HG02588 (cell line): ENCODE measurements at regions not wholly inside any gene's neighbourhood (a gene's known extent, or its start where the extent isn't known, plus 50 kb on each side); places are given as distances from the start of the nearest gene placed in this dataset.
"Not testable (repeated sequence)": the region's sequence is repeated elsewhere in the genome, so short reads cannot be mapped to it uniquely, and the experiment has no call there.

ENCODE experiments used
- ATAC-seq: cut with Tn5 transposase; IDR thresholded peaks from one replicate; pipeline ENCODE4 v1.9.1; 2021; ENCODE audit warnings: mild to moderate bottlenecking, moderate library complexity; ENCODE audit not compliant: unreplicated experiment

DNA sequence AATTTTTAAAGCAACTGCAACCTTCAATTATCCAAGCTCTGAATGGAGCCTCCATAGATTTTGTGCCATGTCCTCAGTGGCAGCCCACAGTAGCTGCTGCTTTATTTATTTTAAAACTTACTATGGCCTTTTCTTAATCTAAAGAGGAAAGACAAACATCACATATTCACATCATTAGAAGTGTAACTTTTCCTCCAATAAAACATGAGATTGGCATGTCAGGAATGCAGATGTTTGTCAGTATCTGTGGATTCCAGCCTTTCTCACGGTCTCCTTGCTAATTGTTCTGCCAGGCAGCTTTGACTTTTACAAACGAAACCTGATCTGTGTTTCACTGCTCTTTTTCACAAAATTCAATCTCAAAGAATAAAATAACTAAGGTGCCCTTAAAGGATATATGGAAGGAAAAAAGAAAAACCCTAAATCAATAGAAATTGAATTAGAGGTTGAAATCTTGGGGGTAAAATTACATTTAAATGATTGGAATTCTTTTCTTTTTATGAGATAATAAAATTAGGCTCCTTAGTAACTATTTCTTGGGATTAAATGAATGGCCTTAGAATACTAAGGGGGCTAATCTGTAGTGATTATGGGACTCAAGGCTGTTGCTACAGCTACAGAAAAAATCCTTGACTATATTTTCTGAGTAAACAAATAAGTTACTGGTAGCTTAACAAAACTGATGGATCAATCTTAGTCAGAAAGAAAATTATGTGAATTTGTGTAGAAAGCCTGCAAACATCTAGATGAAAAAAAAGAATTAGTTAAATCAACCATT is 151.3 kb downstream of the RTL9 start:
- no peak for ATAC-seq

DNA sequence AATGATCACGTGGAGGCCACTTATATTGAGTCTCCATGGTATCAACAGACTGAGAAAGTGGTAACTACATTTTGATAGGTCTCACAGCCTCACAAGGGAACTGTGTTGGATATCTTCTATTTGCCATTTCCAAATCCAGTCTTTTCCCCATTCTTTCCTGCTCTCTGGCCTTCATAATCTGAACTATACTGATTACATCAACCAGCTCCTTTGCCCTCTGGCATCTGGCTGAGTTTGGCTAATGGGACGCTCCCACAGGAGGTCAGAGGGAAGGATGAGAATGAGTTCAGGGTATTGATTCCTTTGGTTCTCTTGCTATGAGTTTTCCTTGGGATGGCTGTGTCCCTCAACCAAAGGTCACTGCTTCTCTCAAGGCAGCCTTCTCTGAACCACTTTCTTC is 152.6 kb downstream of the RTL9 start:
- ATAC-seq = no peak

GRCh38 chrX:110512341-110512740 is 153.7 kb downstream of the RTL9 start:
- no peak for ATAC-seq

DNA sequence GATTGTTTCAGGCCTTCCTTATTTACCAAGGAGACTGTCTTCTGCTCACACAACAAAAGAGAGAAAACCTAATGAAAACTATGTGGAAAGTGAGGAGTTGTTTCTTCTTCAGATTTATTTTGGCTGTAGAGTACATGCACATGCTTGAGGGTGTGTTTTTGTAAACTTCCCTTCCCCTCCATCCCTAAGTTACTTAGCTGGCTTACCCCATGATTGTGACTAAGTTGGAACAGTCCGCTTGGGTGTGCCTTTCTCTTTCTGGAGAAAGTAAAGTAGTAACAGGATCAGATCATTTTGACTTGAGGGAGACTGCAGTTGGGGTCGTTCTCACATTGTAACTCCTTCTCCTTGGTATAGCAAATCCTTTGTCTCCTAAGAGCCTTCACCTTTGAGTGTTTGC is 155.9 kb downstream of the RTL9 start:
- no peak for ATAC-seq

- no peak for ATAC-seq
Observed at GRCh38 chrX:110519501-110519900, 160.9 kb downstream of the RTL9 start.

DNA sequence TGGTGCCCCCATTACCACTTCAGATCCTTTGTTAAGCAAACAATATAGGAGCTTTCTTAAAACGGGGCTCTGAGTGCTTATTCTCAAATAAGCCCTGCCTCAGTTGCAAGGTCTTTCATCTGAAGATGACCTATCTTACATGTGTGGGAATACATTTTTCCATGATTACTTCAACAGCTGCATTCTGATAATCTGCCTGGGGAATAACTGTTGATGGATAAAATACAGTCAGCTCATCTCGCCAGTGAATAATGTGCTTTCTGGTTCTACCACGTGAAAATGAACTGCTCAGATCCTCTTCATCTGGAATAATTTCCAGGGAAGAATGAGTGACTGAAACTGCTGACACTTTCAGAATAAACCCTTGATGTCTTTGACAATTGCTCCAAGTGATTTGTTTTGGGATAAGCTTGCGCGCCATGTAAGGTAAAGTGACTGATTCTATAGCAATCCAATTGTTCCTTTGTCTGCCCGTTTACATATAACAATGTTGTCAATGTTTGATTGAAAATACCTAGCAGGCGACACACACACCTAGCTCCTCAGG is 161.3 kb downstream of the RTL9 start:
- no peak for ATAC-seq

- ATAC-seq = not testable (repeated sequence)
Observed at GRCh38 chrX:110520652-110521051, 162.0 kb downstream of the RTL9 start.

- no peak for ATAC-seq
Observed at GRCh38 chrX:110531873-110532580, 173.4 kb downstream of the RTL9 start.

DNA sequence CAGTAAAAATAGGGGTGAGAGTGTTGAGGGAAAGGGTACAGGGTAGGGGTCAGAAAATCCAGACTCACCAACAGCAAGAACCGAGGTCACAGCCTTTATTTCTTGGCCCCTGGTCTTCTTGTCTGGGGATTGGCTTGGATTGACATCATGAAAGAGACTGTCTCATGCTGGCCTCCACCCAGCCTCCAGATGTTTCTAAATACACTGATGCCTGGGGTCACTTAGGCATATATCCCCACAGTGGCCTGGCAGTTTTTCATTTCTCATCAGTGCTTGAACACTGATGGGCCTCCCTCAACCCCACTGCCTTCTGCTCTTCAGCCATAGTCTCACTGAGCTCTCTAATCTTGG is 173.9 kb downstream of the RTL9 start:
- ATAC-seq = no peak

GRCh38 chrX:110536816-110537215 is 178.2 kb downstream of the RTL9 start:
- ATAC-seq = no peak

GRCh38 chrX:110541266-110541665 is 182.6 kb downstream of the RTL9 start:
- no peak for ATAC-seq

GRCh38 chrX:110550854-110551253 is 192.2 kb downstream of the RTL9 start:
- not testable (repeated sequence) for ATAC-seq

DNA sequence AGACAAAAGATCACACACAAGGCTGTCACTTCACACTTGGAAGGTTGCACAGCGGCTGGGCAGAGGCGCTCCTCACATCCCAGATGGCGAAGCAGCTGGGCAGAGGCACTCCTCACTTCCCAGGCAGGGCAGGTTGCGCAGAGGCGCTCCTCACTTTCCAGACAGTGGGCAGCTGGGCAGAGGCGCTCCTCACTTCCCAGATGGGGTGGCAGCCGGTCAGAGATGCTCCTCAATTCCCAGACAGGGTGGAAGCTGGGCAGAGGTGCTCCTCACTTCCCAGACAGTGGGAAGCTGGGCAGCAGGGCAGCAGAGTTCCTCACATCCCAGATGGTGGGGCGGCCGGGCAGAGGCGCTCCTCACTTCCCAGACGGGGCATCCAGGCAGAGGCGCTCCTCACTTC is 199.2 kb downstream of the RTL9 start:
- no peak for ATAC-seq

DNA sequence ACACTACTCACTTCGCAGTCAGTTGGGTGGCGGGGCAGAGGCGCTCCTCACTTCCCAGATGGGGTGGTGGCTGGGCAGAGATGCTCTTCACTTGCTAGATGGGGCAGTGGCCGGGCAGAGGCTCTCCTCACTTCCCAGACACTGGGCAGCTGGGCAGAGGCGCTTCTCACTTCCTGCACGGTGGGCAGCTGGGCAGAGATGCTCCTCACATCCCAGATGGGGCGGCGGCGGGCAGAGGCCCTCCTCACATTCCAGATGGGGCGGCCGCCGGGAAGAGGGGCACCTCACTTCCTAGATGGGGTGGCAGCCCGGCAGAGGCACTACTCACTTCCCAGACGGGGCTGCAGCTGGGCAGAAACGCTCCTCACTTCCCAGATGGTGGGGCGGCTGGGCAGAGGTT is 199.8 kb downstream of the RTL9 start:
- no peak for ATAC-seq

GRCh38 chrX:110561034-110561433 is 202.4 kb downstream of the RTL9 start:
- no peak for ATAC-seq

- no peak for ATAC-seq
Observed at GRCh38 chrX:110563282-110563681, 204.6 kb downstream of the RTL9 start.

- no peak for ATAC-seq
Observed at GRCh38 chrX:110568441-110568840, 209.8 kb downstream of the RTL9 start.

DNA sequence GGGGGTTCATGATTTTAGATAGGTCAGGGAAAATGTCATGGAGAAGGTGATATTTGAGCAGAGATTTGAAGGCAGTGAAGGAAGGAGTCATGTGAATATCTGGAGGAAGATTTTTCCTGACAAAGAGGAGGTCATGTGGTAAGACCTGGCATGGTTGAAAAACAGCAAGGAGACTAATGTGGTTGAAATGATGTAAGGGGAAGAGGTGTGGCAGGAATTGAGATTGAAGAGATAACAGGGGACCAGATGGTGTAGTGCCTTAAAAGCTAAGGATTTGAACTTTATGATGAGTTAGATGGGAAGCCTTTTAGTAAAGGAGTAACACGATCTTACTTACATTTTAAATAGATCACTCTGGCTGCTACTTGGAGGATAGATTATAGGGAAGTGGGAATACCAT is 210.9 kb downstream of the RTL9 start:
- ATAC-seq = no peak

GRCh38 chrX:110578270-110578669 is 217.3 kb downstream of the CHRDL1 start:
- ATAC-seq = no peak

DNA sequence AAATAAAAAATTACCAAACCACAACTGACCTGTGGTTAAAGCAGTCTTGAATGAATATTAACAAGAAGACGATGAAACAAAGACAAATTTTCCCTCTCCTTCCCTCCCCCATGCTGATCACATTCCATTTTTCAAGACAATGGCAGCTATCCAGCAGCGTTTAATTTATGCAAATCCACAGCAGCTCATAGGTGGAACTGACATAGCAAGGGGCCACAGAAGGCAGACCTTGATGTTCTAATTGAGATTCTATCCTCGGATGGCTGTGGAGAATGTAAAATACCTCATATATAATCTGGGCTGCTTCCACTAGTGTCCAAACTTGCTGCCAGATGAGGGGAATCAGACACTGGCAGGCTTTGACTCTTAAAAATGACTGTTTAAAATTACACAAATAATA is 211.5 kb downstream of the CHRDL1 start:
- no peak for ATAC-seq

DNA sequence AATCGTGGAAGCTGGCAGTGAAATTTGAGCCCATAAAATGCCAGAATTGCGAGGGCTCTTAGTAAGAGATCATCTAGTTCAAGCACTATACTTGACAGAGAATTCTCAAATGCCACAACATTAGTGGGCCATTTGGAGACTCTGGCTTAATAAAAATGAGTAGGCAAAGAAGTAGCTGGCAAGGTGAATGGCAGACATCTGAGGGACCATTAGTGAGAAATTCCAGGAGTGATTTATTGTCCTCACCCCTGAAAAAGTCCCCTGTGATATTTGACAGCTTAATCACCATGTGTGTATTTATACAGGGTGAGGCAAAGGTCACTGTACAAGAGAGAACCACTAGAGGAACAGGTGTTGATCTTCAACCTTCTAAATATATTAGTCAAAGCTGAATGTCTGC is 207.5 kb downstream of the CHRDL1 start:
- ATAC-seq = no peak

- no peak for ATAC-seq
Observed at GRCh38 chrX:110588853-110589252, 206.8 kb downstream of the CHRDL1 start.
